Smooth muscle cell (in vitro differentiated cells): ENCODE measurements at regions not wholly inside any gene's neighbourhood (a gene's known extent, or its start where the extent isn't known, plus 50 kb on each side); places are given as distances from the start of the nearest gene placed in this dataset.

ENCODE experiments used
- DNase-seq: peaks from one replicate; lab custom pipeline; 2025; ENCODE audit not compliant: unreplicated experiment; lab: John Stamatoyannopoulos, UW
- H2AFZ ChIP-seq: fragments of 200-600 bp; sonication (generic); 2 replicates; pipeline ENCODE4 v1.6.0; 2016; ENCODE audit warnings: antibody characterized with exemption, low read depth, mild to moderate bottlenecking
- H3F3A ChIP-seq: fragments of 200-600 bp; sonication (generic); 2 replicates; pipeline ENCODE4 v1.6.0; 2017; ENCODE audit warnings: antibody characterized with exemption, low read depth
- H3K27ac ChIP-seq: fragments of 200-600 bp; sonication (generic); 2 replicates; pipeline ENCODE4 v1.5.1; 2016; ENCODE audit warnings: low read depth, mild to moderate bottlenecking
- H3K27me3 ChIP-seq: fragments of 200-600 bp; sonication (generic); 2 replicates; pipeline ENCODE4 v1.6.1; 2016; ENCODE audit warnings: low read depth, mild to moderate bottlenecking
- H3K36me3 ChIP-seq: fragments of 200-600 bp; sonication (generic); 2 replicates; pipeline ENCODE4 v1.5.1; 2016; ENCODE audit warnings: low read depth
- H3K4me1 ChIP-seq: fragments of 200-600 bp; sonication (generic); 2 replicates; pipeline ENCODE4 v1.5.1; 2016; ENCODE audit warnings: low read depth
- H3K4me2 ChIP-seq: fragments of 200-600 bp; sonication (generic); 2 replicates; pipeline ENCODE4 v1.6.0; 2016; ENCODE audit warnings: mild to moderate bottlenecking
- H3K4me3 ChIP-seq: fragments of 200-600 bp; sonication (generic); 2 replicates; pipeline ENCODE4 v1.5.1; 2016; ENCODE audit warnings: mild to moderate bottlenecking
- H3K79me2 ChIP-seq: fragments of 200-600 bp; sonication (generic); 2 replicates; pipeline ENCODE4 v1.6.0; 2016; ENCODE audit warnings: low read depth, mild to moderate bottlenecking
- H3K9ac ChIP-seq: fragments of 200-600 bp; sonication (generic); 2 replicates; pipeline ENCODE4 v1.6.0; 2016; ENCODE audit warnings: low read depth
- H3K9me3 ChIP-seq: fragments of 200-600 bp; sonication (generic); replicated peaks from 2 replicates; pipeline ENCODE4 v1.5.1; 2016; ENCODE audit warnings: low read depth
- H4K20me1 ChIP-seq: fragments of 200-600 bp; sonication (generic); 2 replicates; pipeline ENCODE4 v1.6.0; 2016; ENCODE audit warnings: low read depth
- CTCF ChIP-seq: fragments of 200-600 bp; sonication (generic); IDR thresholded peaks from 2 replicates; pipeline ENCODE4 v1.5.1; 2017; ENCODE audit warnings: borderline replicate concordance, mild to moderate bottlenecking, antibody characterized with exemption; ENCODE audit not compliant: insufficient read depth, poor library complexity, severe bottlenecking
- WGBS: methylation state at CpG from one replicate; pipeline ENCODE4 v1.1.7; 2016; ENCODE audit warnings: low lambda C conversion rate; 5-methylcytosine and 5-hydroxymethylcytosine counted together

DNA sequence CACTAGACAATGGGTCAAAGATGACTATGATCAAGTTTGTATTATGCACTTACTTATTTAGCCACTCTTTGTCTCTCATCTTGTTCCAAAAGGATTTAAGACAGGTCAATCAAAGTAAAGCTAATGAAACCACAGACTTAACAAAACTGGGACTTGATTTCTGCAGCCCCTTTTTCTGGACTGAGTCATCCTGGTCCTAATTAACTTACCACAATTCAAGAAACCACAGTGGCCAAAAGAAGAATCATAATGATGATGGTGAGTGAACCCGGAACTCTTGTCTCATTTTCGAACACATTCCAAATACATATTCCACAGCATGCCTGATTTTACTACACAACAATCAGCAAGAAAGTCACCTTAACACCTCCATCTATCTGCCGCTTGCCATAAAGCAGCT, 1333.0 kb downstream of the ROBO1 start:
- Histone ChIP-seq H3K4me3 (no peak overlapping the region), H3K4me1 (no peaks in the 10 kb centered on the region), H3K79me2 (no peaks in the 10 kb centered on the region), H3K36me3 (no peaks in the 10 kb centered on the region), H3K9ac (no peak overlapping the region), H3K4me2 (peak overlapping the region; percentile 28), H3K27ac (peak overlapping the region; percentile 6), H3K9me3 (no peaks in the 10 kb centered on the region), H4K20me1 (no peaks in the 10 kb centered on the region), H2AFZ (no peak overlapping the region), H3K27me3 (no peaks in the 10 kb centered on the region), H3F3A (no peaks in the 10 kb centered on the region)
- TF ChIP-seq CTCF, result no peak
- DNase-seq, result no peak
- 41% methylated on average over 3 of the region's 3 CpGs for WGBS

GRCh38 chr3:78455166-78455565, 1312.6 kb downstream of the ROBO1 start:
- Histone ChIP-seq H3K36me3 (no peaks in the 10 kb centered on the region), H3K4me1 (no peaks in the 10 kb centered on the region), H3F3A (no peaks in the 10 kb centered on the region), H3K79me2 (no peaks in the 10 kb centered on the region), H3K4me2 (no peak overlapping the region), H4K20me1 (no peaks in the 10 kb centered on the region), H2AFZ (no peak overlapping the region), H3K27me3 (no peaks in the 10 kb centered on the region), H3K4me3 (no peak overlapping the region), H3K9me3 (no peaks in the 10 kb centered on the region), H3K9ac (no peak overlapping the region), H3K27ac (no peak overlapping the region)
- WGBS, result 68% methylated on average over 1 of the region's 1 CpG
- DNase-seq, result no peak
- TF ChIP-seq CTCF, result no peak

GRCh38 chr3:78455712-78456433, 1311.9 kb downstream of the ROBO1 start:
- DNase-seq, result no peak
- Histone ChIP-seq H3K4me1 (no peaks in the 10 kb centered on the region), H3K9ac (no peak overlapping the region), H4K20me1 (no peaks in the 10 kb centered on the region), H2AFZ (peak overlapping the region; percentile 27), H3K4me3 (no peak overlapping the region), H3K4me2 (no peak overlapping the region), H3K9me3 (no peaks in the 10 kb centered on the region), H3K79me2 (no peaks in the 10 kb centered on the region), H3K27ac (no peak overlapping the region), H3K36me3 (no peaks in the 10 kb centered on the region), H3K27me3 (no peaks in the 10 kb centered on the region), H3F3A (no peaks in the 10 kb centered on the region)
- WGBS, result 55% methylated on average over 2 of the region's 2 CpGs
- TF ChIP-seq CTCF, result no peak

DNA sequence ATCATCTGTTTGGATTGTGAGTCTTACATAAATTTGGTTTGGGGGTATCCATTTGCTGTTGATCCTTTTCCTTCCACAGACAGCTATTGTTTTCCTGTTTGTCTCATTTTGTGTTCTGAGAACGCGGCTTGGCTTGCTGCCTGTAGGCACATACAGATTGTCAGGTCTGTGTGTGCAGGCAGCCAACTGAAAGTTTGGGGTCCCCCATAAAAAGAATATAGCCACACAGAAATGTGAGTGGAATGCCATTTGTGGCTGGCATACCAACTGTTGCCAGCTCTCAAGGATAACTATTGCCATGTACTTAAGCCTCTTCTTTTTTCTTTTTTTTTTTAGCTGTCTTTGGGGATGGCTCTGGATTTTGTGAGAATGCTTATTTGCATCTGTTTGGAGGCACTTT, 1308.0 kb downstream of the ROBO1 start:
- H3K4me1 ChIP-seq, result no peaks in the 10 kb centered on the region
- H3K27me3 ChIP-seq, result no peaks in the 10 kb centered on the region
- DNase-seq, result no peak
- H4K20me1 ChIP-seq, result no peaks in the 10 kb centered on the region
- TF ChIP-seq CTCF, result no peak
- no peak overlapping the region for H2AFZ ChIP-seq
- no peaks in the 10 kb centered on the region for H3K36me3 ChIP-seq
- WGBS, result 85% methylated on average over 2 of the region's 2 CpGs
- H3K4me2 ChIP-seq, result no peak overlapping the region
- no peak overlapping the region for H3K27ac ChIP-seq
- H3K79me2 ChIP-seq, result no peaks in the 10 kb centered on the region
- H3K4me3 ChIP-seq, result no peak overlapping the region
- H3F3A ChIP-seq, result no peaks in the 10 kb centered on the region
- no peak overlapping the region for H3K9ac ChIP-seq
- H3K9me3 ChIP-seq, result no peaks in the 10 kb centered on the region
